Right renal cortex interstitium (tissue), 3 donors: ENCODE measurements at regions not wholly inside any gene's neighbourhood (a gene's known extent, or its start where the extent isn't known, plus 50 kb on each side); places are given as distances from the start of the nearest gene placed in this dataset.
"Not testable (repeated sequence)": the region's sequence is repeated elsewhere in the genome, so short reads cannot be mapped to it uniquely, and the experiment has no call there.

Experiments
- DNase-seq, 3 donors: peaks; one replicate each; pipeline ENCODE4 v3.0.0-alpha.2; 2013; ENCODE audit warnings: low read depth in 3 of 3, low spot score in 2 of 3

DNA sequence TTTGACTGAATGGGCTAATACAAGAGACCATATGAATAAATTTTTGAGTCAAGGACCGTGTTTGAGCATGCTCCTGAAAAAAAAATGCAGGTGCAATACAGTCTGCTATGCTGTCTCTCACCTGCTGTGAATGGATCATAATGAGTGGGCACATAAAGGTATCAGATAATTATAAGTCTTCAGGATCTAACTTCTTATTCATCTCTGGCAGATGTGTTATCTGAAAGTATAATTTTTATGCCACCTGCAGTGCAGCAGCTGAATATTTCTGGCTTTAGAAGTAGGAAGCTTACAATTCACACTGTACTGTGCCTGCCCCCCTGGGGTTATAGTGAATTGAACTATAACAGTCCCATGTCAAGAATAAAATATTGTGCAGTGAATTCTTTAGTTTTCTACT, 333.3 kb downstream of the MRPL39 start:
- DNase-seq, result no peak

DNA sequence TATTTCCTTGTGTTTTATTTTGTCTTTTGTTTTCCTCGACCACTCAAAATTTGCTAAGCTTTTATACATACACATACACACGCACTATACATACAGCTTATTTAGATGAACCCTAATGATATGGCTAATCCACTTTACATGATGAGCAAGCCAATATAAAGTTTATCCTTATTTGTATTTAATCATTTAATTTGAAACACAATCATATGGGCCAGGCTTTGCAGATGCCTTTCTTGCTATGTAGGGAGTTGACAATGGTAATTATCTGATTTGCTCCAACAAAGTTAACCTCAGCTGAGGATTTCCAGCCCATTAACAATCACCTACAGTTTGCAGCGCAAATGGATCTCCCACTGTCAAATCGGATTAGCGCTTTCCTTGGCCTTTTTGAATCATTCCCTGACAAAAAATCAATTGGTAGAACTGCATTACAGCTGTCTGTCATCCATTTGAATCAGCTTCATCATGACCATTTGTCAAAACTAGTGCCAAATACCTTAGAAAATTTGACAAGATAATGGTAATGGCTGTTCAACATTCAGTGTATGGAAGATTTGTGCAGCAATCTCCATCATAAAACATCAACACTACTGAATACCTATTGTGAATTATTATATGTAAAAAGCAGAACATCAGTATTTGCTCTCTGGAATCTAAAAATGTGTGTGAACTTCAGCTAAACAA, 352.6 kb downstream of the MRPL39 start:
- DNase-seq, result no peak

DNA sequence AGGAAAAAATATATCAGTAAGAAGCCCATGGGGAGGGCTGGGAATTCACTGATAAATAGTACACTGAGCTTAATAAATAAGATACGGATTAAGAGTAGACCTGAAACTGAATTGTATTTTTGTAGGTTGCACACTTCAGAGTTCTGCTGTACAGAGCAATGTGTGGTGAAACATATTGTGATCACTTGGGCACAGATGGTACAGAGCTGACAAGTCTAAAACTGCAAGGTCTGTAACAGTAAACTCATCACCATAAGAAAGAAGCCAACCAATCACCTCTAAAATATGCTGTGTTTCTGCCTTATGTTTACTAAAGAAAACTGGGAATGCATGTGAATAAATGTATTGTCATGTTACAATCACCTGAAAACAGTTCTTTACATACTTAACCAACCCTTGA, 360.7 kb downstream of the MRPL39 start:
- no peak for DNase-seq

DNA sequence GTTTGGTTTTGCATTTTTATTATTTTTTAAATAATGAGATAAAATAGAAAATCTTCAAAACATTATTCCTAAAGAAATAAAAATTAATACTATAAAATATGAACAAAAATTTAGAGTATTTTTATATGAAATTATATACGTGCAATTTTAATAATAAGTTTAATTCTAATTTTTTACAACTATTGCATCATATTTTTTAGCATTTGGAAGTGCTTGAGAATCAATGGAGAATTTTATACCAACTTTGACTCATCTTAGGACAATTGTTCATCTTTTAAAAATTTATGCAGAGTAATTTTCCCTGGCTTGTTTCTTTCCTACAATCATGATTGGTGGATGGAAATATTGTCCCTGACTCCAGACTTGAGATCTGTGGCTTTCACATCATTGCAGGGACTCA, 362.5 kb downstream of the MRPL39 start:
- DNase-seq, result no peak

DNA sequence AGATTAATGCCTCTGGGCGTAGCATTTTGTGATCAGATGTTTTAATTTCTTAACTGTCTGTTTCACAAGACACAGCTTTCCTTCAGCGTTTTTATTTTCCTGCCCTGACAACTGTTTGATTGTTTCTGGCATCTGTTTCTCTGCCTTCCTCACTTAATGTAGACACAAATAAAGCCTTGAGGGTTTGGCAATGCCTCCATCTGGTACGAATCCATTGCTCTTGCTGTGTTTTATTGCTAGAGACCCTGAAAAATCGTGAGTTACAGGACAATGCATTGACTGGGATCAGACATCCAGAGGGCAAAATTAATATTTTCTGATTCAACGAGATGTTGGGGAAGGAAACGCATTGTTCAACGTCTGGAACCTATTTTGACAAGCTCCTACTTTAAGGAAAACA, 363.5 kb downstream of the MRPL39 start:
- DNase-seq, result no peak

DNA sequence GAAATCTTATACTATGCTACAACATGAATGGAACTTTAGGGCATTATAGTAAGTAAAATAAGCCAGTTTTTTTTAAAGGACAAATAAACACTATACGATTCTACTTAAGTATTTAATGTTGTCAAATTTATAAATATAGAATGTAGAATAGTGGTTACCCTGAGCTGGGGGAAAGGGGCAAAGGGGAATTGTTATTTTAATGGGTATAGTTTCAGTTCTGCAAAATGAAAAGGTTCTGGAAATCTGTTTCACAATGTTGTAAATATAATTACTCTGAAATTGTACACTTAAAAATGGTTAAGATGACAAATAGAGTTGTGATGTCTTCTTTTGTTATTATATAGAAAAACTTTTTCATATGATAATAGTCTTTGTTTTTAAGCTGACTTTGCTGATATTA, 366.3 kb downstream of the MRPL39 start:
- DNase-seq, result no peak

DNA sequence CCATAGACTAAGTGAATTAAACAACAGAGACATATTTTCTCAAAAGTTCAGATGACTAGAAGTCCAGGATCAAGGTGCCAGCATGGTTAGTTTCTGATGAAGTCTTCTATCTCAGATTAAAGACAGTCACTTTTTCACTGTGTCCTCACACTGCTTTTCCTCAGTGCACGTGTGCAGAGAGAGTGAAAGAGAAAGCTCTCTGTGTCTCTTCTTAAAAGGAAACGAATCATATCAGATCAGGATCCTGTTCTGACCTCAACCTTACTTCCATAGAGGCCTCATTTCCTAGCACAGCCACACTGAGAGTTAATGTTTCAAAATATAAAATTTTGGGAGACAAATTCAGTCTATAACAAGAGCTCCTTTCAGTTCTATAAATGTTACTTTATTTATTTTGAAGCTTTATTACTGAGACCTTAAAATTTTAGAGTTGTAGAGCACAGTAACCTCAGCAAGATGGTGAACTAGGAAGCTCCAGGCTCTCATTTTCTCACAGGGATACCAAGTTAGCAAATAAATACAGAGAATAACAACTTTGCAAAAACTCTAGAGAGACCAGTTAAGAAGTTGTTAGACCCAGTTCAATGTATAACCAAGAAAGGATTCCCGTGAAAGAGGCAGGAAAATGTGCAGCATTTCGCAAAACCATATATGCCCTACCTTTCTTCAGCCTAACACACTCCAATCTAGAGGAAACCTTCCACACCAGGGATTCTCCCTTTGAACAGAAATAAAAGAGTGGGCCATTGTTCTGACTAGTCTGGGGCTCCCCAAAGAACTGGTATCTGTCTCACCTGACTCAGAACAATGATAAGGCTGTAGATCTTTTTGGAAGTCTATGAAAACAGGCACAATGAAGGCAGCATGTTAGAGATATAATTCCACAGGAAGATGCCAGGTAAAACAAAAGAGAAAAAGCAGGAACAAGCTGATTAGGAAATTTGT, 372.2 kb downstream of the MRPL39 start:
- DNase-seq, result no peak

DNA sequence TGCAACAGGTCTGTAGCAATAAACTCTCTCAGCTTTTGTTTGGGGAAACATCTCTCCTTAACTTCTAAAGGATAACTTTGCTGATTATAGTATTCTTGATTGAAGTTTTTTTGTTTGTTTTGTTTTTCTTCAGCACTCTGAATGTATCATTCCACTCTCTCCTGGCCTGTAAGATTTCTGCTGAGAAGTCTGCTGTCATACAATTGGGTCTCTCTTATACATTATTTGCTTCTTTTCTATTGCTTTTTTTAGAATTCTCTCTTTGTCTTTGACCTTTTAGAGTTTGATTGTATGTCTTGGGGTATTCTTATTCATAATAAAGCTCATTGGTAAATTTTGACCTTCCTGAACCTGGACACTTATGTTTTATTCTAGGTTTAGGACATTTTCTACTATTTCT, 386.3 kb downstream of the MRPL39 start:
- DNase-seq, result no peak

DNA sequence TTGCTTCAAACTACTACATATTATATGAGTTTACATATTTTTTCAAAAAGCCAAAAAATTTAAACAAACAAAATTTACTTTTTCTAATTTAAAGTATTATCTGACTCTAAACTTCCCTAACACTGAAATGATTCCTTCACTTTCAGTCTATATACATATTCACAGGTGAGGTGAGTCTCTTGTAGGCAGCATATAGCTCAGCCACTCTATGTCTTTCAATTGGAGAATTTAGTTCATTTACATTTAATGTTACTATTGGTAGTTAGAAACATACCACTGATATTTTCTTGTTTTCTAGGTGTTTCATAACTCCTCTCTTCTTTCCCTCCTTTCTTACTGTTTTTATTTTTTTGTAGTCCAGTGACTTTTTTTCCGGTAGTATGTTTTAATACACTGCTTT, 387.1 kb downstream of the MRPL39 start:
- no peak for DNase-seq

DNA sequence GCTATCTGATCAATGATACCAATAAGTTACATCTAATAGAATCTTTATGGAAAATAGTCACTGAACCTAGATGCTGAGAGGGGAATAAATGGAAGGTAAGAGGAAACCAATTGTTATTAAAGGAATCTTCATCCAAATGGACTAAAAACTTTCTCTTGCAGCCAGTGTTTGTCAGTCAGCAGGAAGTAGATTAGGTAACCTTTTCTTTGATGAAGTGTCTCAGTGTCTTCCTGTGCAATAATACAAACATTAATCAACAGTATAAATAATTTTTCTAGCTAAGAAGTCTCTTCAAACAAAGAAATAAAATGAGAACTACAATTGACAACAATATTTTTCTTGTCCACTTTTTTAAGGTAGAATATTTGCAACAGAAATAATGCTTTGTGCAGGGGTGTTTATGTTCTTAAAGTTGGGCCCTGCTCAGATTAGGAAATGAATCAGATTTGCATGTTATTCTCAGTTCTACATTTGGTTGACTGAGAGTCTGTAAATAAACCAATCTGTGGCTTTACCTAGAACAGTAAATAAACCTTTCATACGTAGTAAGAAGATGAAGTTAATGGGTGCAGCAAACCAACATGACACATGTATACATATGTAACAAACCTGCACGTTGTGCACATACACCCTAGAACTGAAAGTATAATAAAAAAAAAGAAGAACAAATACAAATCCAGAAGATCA, 391.4 kb downstream of the MRPL39 start:
- no peak for DNase-seq

DNA sequence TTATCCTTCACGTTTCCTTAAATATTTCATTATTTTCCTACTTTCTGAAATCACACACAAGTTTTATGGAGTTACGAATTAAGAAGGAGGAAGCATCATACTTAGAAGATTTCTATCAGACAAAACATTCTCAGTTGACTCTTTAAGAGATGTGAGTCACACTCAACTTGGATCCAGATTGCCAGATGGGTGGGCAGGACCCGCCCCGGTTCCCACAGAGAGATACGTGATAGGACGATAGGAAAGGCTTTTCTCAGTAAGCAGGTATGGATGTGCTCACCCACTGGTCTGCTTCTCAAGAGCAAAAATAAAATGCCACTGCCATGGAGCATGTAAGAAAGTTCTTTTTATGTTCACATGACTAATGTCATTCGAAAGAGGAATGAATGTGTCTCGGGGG, 392.6 kb downstream of the MRPL39 start:
- DNase-seq, result no peak

DNA sequence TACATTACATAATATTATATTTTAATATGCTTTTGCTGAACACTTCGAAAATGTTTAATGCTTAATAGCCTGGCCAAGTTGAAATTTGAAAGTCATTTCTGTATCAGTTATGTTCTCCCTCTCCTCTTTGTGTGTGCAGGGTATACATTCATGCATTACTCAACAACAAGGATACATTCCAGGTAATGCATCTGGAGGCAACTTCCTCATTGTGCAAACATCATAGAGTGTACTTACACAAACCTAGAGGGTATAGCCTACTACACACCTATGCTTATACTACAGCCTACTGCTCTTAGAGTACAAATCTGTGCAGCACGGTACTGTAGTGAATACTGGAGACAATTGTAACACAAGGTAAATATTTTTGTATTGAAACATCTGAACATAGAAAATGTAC, 407.3 kb downstream of the MRPL39 start:
- DNase-seq, result no peak

DNA sequence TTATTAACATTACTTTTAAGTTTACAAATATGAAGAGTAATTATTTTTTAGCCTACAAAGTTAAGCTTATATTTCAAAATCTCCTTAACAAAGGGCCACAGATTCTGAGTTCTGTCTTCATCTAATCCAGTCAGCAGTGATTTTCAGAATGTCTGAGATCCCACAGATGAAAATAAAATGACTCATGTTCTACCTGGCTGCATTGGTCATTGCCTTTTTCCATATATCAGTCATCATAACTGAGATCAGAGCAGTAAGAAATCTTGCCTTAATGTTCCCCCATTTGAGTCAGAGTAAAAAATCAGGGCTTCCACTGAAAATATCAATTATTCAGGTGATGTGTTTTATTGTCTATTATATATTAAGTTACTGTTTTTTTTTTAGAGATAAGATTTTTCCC, 416.1 kb downstream of the MRPL39 start:
- no peak for DNase-seq

DNA sequence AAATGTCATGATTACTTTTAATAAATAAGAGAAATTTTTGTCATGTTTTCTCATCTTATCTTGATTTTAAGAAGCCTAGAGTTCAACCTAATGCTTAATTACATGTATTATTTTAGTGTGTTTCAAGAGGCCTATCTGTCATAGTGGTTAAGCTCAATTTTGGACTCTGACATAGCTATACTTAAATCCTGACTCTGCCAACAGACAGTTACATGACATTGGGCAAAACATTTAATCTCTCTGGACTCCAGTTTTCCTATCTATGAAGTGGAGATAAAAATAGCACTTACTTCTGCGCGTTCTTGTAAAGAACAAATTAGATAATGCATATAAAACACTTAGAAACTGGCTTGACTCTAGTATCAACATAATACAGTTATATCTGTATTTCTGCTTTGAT, 417.8 kb downstream of the MRPL39 start:
- no peak for DNase-seq

DNA sequence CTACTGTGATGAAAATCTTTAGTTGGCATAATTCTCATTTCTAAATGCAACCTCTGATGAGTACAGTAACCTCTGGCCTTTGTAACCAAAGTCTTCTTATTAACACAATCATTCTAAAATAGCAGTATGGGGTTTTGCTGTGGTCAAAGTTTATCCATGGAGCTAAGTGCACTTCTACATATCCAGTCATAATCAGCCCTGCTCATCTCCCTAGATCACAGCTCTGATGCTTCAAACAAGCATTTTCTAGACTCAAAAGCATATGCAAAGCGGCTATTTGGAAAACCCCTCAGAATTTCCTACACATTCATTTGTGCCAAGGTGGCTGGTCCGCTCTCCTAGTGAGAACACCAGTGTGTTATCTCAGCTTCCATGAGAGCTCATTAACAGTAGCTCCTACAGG, 418.6 kb downstream of the MRPL39 start:
- DNase-seq, result no peak

DNA sequence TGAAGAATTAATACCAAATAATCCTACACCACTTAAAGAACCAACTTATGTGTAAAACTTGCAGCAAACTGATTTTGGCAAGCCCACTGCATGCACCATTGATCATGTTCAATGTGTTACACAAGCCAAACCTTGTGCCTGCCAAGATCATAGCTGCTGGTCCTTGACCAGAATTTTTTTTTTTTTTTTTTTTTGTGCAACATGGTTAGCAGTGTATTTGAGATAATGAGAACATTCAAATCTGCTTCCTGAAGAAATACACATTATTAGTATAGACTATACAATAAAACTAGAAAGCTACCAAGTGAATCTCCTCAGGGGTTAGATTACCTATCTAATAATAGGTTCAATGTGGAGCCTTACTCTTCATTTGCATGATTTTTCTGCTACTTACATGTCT, 421.0 kb downstream of the MRPL39 start:
- no peak for DNase-seq

DNA sequence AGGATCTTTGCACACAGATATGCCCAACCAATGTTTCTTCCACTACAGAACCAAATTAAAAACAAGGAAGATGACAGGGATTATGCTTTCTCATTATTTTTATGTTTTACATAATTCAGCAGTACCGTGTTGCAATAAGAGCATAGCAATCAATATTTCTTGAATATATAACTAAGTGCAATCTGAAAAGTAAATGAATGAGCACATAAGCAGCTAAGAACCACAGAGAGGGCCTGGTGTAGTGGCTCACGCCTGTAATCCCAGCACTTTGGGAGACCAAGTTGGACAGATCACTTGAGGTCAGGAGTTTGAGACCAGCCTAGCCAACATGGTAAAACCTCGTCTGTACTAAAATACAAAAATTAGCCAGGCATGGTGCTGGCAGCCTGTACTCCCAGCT, 423.7 kb downstream of the MRPL39 start:
- no peak for DNase-seq

DNA sequence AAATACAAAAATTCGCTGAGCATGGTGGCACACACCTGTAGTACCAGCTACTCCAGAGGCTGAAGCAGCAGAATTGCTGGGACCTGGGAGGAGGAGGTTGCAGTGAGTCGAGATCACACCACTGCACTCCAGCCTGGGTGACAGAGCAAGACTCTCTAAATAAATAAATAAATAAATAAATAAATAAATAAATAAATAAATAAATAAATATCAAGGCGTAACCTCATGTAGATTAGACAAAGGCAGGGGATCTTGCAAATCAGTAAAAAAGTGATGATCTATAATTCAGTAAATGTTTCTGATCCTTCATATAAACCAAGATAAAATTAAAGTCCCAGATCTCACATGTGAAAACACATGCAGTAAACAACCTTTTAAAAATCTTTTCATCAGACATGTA, 425.6 kb downstream of the MRPL39 start:
- not testable (repeated sequence) for DNase-seq

DNA sequence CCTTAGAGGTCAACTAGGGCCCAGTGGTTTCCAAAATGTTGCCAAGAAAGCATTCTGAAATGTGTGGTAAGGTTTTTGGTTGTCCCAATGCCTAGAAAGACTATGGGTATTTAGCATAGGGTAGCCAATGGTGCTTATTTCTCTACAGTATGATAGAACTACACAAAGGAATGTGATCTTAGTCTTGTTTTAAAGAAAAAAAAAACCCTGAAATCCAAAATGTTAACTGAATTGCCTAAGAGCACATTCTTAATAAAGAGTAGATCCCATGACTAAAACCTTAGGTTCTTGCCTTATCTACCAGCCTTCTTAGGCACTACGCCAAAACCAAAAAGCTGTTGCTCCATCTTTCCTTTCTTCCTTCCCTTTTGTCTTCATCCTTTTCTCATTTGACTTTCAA, 428.2 kb downstream of the MRPL39 start:
- no peak for DNase-seq

DNA sequence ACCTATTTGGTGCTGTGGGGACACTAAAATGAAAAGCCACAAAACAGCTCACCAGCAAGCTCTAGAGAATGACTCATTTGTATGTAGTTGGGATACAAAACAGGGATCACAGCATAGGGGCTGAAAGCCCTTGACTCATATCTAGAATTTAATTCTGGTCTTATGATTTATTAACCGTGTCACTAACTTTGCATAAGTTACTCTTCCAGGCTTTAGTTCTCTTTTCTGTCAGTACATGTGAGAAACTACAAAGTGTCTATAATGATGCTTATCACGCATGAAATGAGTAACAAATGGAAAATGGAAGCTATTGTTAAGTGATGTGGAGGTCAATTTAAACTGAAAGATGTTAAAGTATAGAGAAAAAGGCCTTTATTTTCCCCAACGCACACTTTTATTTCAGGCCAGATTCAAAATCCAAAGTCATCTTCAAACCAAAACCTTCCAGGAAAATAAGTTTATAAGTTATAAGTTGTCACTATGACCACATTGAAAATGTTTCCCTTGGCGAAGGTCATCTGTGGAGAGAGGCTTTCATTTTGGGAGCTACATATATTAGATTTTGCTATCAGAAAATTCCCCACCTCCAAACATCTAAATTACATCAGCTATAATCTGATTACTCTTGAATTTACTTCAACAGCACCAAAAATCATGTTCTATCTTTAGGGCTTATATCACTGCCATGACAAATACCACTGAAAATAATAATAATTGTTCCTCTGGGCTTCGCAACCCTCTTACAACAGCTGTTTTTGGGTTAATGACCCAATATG, 430.5 kb downstream of the MRPL39 start:
- no peak for DNase-seq

DNA sequence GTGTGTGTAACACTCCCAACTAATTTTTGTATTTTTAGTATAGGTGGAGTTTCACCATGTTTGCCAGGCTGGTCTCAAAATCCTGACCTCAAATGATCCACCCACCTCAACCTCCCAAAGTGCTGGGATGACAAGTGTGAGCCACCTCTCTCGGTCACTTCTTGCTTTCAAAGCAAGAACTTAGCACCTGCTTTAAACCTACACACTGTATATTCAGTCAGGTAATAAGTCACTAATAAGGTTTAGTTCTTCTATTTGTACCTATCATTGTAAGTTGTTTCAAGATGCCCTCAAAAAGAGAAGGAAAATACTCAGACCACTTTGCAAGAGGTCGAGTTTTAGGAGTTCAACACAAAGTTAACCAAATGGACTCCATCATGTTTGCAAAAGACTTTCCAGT, 431.3 kb downstream of the MRPL39 start:
- DNase-seq, result no peak
